ENCODE measurements at regions not wholly inside any gene's neighbourhood (a gene's known extent, or its start where the extent isn't known, plus 50 kb on each side); places are given as distances from the start of the nearest gene placed in this dataset.

GRCh38 chr9:97766610-97767009, 69.5 kb upstream of the XPA start:
- Histone ChIP-seq H3K4me1 (ENCODE audit: insufficient read depth, low read length, severe bottlenecking) (no peaks in the 10 kb centered on the region), H2AFZ (ENCODE audit: low read length) (no peak overlapping the region), H3K79me2 (ENCODE audit: insufficient read depth, low read length) (no peaks in the 10 kb centered on the region), H3K4me3 (ENCODE audit: low read depth, low read length, poor library complexity, severe bottlenecking) (no peak overlapping the region), H4K20me1 (ENCODE audit: insufficient read depth, low read length) (no peaks in the 10 kb centered on the region), H3K9me2 (ENCODE audit: low read depth, low read length) (no peaks in the 10 kb centered on the region), H3K4me2 (ENCODE audit: low read length) (no peak overlapping the region), H3K9me3 (ENCODE audit: low read length) (no peaks in the 10 kb centered on the region), H3K9ac (ENCODE audit: low read length) (no peak overlapping the region), H3K27me3 (ENCODE audit: insufficient read depth, low read length) (no peaks in the 10 kb centered on the region; the same call in 1 of the 2 replicates), H3F3A (ENCODE audit: insufficient read depth, low read length) (no peaks in the 10 kb centered on the region), H3K27ac (ENCODE audit: low read depth, low read length, poor library complexity, severe bottlenecking) (no peak overlapping the region), H3K36me3 (ENCODE audit: insufficient read depth, low read length) (no peaks in the 10 kb centered on the region)
- TF ChIP-seq CTCF (IDR thresholded peaks at IDR 0.05; ENCODE audit: low read length), result no peak
- TF ChIP-seq EZH2 (IDR thresholded peaks at IDR 0.05; ENCODE audit: borderline replicate concordance, low read length), result no peak

- Histone ChIP-seq H3K27me3 (ENCODE audit: insufficient read depth, low read length) (no peaks in the 10 kb centered on the region; the same call in 1 of the 2 replicates), H3K27ac (ENCODE audit: low read depth, low read length, poor library complexity, severe bottlenecking) (no peak overlapping the region), H3K9me2 (ENCODE audit: low read depth, low read length) (no peaks in the 10 kb centered on the region), H3K4me1 (ENCODE audit: insufficient read depth, low read length, severe bottlenecking) (no peaks in the 10 kb centered on the region), H3K79me2 (ENCODE audit: insufficient read depth, low read length) (no peaks in the 10 kb centered on the region), H3K4me2 (ENCODE audit: low read length) (no peak overlapping the region), H3K9ac (ENCODE audit: low read length) (no peak overlapping the region), H4K20me1 (ENCODE audit: insufficient read depth, low read length) (no peaks in the 10 kb centered on the region), H3K36me3 (ENCODE audit: insufficient read depth, low read length) (no peaks in the 10 kb centered on the region), H3K4me3 (ENCODE audit: low read depth, low read length, poor library complexity, severe bottlenecking) (no peak overlapping the region), H3F3A (ENCODE audit: insufficient read depth, low read length) (no peaks in the 10 kb centered on the region), H3K9me3 (ENCODE audit: low read length) (no peaks in the 10 kb centered on the region), H2AFZ (ENCODE audit: low read length) (no peak overlapping the region)
- TF ChIP-seq EZH2 (IDR thresholded peaks at IDR 0.05; ENCODE audit: borderline replicate concordance, low read length) (no peak), CTCF (IDR thresholded peaks at IDR 0.05; ENCODE audit: low read length) (no peak)
Measured at GRCh38 chr9:97767891-97768290, 70.8 kb upstream of the XPA start.

GRCh38 chr9:97768746-97769145, 71.6 kb upstream of the XPA start:
- Histone ChIP-seq H3K36me3 (ENCODE audit: insufficient read depth, low read length) (no peaks in the 10 kb centered on the region), H3K4me1 (ENCODE audit: insufficient read depth, low read length, severe bottlenecking) (no peaks in the 10 kb centered on the region), H3F3A (ENCODE audit: insufficient read depth, low read length) (no peaks in the 10 kb centered on the region), H3K27ac (ENCODE audit: low read depth, low read length, poor library complexity, severe bottlenecking) (no peak overlapping the region), H3K4me3 (ENCODE audit: low read depth, low read length, poor library complexity, severe bottlenecking) (no peak overlapping the region), H3K27me3 (ENCODE audit: insufficient read depth, low read length) (no peaks in the 10 kb centered on the region; the same call in 1 of the 2 replicates), H3K9me2 (ENCODE audit: low read depth, low read length) (no peaks in the 10 kb centered on the region), H3K9me3 (ENCODE audit: low read length) (no peaks in the 10 kb centered on the region), H3K9ac (ENCODE audit: low read length) (no peak overlapping the region), H3K4me2 (ENCODE audit: low read length) (no peak overlapping the region), H2AFZ (ENCODE audit: low read length) (no peak overlapping the region), H3K79me2 (ENCODE audit: insufficient read depth, low read length) (no peaks in the 10 kb centered on the region), H4K20me1 (ENCODE audit: insufficient read depth, low read length) (no peaks in the 10 kb centered on the region)
- TF ChIP-seq CTCF (IDR thresholded peaks at IDR 0.05; ENCODE audit: low read length), result no peak
- TF ChIP-seq EZH2 (IDR thresholded peaks at IDR 0.05; ENCODE audit: borderline replicate concordance, low read length), result no peak
